D721Med (cell line): ENCODE measurements at regions not wholly inside any gene's neighbourhood (a gene's known extent, or its start where the extent isn't known, plus 50 kb on each side); places are given as distances from the start of the nearest gene placed in this dataset.
"Not testable (repeated sequence)": the region's sequence is repeated elsewhere in the genome, so short reads cannot be mapped to it uniquely, and the experiment has no call there.

ENCODE experiments used
- DNase-seq: peaks from one replicate; pipeline ENCODE4 v3.0.0; 2011; ENCODE audit warnings: low spot score; ENCODE audit not compliant: insufficient read length
- FAIRE-seq: peaks from 2 replicates; lab custom pipeline; 2011; peaks lifted over from hg19 to GRCh38; lab: Jason Lieb, UNC
- TF ChIP-seq, protein P1 (sequence below): IDR thresholded peaks from 2 replicates; pipeline ENCODE4 v1.5.1; 2012; ENCODE audit warnings: mild to moderate bottlenecking, control low read depth; ENCODE audit not compliant: insufficient read depth; ENCODE audit errors: missing control alignments

DNA sequence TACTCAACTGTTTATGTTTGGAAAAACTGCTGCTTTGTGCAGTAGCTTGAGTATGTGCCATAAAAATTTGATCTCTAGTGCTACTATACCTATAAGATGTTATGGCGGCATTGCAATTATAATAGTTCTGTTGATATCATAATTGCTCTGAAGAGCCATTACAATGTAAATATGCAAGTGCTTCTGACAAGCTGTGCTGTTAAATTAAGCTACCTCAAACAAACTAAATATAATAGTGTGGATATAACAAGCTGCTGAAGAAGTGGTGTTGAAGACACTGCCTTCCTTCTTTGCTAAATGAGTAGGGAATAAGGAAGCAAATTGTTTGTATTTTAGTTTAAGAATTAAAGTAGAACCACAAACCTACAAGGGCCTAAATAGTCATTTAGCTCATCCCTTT lies 301.0 kb upstream of the MIS18BP1 start:
- FAIRE-seq (no peak), DNase-seq (no peak)

DNA sequence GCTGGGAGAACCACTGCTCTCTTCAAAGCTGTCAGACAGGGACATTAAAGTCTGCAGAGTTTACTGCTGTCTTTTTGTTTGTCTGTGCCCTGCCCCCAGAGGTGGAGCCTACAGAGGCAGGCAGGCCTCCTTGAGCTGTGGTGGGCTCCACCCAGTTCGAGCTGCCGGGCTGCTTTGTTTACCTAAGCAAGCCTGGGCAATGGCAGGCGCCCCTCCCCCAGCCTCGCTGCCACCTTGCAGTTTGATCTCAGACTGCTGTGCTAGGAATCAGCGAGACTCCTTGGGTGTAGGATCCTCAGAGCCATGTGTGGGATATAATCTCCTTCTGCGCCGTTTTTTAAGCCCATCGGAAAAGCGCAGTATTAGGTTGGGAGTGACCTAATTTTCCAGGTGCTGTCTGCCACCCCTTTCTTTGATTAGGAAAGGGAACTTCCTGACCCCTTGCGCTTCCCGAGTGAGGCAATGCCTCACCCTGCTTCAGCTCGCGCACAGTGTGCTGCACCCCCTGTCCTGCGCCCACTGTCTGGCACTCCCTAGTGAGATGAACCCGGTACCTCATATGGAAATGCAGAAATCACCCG lies 298.3 kb upstream of the MIS18BP1 start:
- not testable (repeated sequence) for DNase-seq, FAIRE-seq

More for the DNA sequence above, 301.0 kb upstream of the MIS18BP1 start:
- TF ChIP-seq, protein P1, sequence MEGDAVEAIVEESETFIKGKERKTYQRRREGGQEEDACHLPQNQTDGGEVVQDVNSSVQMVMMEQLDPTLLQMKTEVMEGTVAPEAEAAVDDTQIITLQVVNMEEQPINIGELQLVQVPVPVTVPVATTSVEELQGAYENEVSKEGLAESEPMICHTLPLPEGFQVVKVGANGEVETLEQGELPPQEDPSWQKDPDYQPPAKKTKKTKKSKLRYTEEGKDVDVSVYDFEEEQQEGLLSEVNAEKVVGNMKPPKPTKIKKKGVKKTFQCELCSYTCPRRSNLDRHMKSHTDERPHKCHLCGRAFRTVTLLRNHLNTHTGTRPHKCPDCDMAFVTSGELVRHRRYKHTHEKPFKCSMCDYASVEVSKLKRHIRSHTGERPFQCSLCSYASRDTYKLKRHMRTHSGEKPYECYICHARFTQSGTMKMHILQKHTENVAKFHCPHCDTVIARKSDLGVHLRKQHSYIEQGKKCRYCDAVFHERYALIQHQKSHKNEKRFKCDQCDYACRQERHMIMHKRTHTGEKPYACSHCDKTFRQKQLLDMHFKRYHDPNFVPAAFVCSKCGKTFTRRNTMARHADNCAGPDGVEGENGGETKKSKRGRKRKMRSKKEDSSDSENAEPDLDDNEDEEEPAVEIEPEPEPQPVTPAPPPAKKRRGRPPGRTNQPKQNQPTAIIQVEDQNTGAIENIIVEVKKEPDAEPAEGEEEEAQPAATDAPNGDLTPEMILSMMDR = no peak

DNA sequence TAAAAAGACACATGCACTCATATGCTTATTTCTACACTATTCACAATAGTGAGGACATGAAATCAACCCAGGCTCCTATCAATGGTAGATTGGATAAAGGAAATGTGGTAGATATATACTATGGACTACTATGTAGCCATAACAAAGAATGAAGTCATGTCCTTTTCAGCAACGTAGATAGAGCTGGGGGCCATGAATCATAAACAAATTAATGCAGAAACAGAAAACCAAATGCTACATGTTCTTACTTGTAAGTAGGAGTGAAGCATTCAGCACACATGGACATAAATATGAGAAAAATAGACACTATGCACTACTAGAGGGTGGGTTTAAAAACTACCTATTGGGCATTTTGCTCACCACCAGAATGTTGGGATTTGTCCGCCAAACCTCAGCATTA lies 278.0 kb upstream of the MIS18BP1 start:
- no peak for FAIRE-seq
- TF ChIP-seq, protein P1 = no peak
- DNase-seq = no peak

DNA sequence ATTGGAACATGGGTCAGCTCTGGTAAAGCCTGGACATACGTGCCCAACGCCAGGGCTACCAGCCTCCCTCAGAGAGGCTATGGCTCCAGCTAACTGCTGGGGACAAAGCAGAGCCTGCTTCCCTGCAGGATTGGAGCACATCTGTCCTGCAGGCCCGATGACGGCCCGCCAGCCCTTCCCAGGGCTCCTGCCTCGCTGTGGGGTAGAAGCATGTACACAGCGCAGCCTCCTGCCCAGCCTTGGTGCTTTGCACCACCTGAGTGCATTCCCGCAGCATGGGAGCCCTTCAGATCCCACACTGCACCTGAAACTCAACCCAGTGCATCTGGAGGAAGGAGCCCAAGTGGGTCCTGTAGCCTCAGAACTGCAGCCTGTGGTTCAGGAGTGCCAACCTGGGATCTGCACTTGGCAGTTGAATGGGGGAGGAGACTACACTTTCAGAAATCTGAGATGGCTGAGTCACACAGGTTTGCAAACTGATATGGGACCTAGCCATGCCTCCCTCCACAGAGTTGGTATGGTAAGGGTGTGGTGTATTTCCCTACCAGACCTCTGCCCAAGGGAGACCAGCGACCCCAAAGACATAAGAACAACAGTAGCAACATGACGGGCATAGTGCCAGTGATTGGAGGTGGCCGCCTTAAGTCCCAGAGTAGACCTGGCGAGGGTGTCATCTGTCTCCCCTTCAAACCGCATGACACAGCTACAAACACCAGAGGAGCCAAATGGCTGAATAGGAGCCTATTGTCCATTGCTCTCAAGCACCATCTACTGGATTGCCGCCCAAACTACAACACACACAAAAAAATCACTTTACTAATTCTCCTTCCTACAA lies 273.9 kb upstream of the MIS18BP1 start:
- FAIRE-seq = no peak
- DNase-seq = peak; percentile 13
- TF ChIP-seq, protein P1 = peak; percentile 62

DNA sequence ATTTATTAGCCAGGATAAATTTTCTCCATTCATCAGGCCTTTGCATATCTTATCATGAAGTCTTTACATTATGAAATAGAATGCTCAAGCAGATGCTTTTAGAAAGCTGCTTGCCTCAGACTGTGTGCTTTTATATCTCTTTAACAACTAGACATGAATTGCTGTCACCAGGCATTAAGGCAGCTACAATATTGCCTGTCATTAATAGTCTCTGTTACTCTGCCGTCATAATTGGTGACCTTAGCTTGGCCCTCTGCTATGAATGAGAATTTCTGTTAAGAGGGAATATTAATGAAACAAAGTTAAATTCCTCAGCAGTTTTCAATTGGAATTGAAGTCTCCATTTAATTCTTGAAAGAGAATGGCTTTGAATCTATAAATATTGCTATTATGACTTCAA lies 266.8 kb upstream of the MIS18BP1 start:
- TF ChIP-seq, protein P1 = no peak
- no peak for FAIRE-seq
- no peak for DNase-seq

DNA sequence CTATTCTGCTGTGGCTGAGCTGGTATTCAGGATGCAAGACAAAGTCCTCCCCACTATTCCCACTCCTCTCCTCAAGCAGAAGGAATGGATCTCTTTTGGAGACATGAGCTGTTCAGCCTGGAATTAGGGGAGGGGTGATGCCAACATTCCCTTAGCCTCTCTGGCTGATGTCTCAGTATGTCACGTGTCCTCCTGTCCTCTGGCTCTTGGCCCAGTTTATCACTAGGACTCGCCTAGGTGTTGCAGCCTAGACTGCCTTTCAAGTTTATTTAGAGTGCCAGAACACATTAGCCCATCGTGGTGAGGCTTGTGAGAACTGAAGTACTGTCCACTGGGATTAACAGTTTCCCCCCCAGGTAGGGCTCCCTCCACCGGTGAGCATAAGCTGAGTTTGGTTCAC lies 239.9 kb upstream of the MIS18BP1 start:
- TF ChIP-seq, protein P1 = no peak
- FAIRE-seq (no peak), DNase-seq (no peak)

DNA sequence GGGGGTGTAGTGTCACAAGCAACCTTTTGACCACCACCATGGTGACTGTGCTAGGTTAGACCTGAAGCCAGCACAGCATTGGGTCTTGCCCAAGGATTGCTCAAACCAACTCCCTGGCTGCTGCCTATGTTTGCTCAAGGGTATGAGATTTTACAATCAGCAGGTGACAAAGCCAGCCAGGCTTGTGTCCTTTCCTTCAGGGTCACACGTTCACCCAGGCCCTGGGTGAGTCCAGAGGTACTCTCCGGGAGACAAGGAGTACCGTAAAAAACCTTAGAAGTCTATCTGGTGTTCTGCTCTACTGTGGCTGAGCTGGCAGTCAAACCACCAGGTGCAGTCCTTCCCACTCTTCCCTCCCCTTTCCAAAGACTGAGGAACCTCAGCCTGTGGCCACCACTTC lies 238.9 kb upstream of the MIS18BP1 start:
- no peak for FAIRE-seq
- TF ChIP-seq, protein P1 = no peak

More for the DNA sequence above, 238.9 kb upstream of the MIS18BP1 start:
- DNase-seq = no peak
